HG03378 (cell line): ENCODE measurements at regions not wholly inside any gene's neighbourhood (a gene's known extent, or its start where the extent isn't known, plus 50 kb on each side); places are given as distances from the start of the nearest gene placed in this dataset.
"Not testable (repeated sequence)": the region's sequence is repeated elsewhere in the genome, so short reads cannot be mapped to it uniquely, and the experiment has no call there.

Experiments
- ATAC-seq: cut with Tn5 transposase; IDR thresholded peaks from one replicate; pipeline ENCODE4 v1.9.1; 2021; ENCODE audit warnings: mild to moderate bottlenecking, moderate library complexity; ENCODE audit not compliant: unreplicated experiment

DNA sequence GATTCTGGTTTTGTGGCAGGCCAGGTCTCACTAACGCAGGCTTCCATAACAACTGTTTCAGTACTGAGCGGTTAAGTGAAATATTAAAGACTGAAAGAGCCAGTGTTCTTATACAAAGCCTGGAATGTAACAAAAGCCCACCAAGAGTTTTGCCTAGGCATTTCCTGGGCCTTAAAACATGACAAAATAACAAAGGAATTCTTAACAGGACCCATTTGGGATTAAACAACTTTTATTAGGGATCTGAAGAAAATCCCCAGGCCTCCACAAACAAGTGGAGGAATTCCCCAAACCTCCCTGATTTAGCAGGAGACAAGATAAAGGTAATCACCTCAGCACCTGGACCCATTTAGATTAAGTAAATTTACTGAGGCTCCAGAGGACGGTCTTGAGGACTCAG is 799.7 kb upstream of the SPRY2 start:
- ATAC-seq: no peak

DNA sequence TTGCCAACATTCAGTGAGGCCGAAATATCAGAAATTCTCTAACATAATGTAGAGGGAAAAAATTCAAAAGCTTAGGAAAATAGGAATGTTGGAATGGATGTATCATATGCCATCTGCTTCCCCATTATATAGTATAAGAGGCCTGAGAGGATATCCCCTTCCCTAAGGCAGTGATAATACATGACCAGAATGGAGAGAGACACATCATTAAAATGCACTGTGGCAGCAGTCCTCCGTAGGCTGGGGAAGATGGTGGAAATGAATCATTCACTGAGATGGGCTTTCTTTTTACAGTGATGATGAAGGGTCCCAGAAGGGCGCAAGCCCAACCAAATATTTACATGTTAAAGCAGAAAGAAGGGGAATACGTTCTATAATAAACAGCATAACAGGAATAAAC is 799.1 kb upstream of the SPRY2 start:
- ATAC-seq: no peak

DNA sequence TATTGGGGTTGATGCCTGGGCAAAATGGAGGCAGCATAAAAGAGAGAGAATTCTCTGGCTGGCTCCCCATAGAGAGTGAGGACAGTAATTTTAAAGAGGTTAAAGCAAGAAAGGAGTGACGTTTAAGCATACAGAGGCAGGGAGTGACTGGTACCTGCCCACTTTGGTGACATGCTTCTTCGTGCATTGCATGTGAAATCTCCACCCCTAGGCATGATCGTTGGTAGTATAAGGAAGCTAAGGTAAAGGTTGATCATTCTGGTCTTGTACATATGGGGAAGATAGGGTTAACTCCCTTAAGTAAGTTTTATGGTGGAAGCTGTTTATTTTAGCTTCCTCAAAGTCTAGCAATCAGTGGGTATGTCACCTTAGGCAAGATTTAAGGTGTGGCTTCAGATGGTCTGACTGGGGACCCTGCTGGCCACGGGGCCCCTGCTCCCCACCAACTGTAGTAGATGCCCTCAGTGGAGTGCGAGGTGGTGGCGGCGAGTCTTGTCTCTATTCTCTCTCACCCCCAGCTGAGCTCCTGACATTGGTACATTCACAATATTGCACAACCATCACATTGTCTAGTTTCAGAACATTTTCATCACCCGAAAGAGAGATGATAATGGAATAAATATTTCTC is 797.5 kb upstream of the SPRY2 start:
- ATAC-seq: no peak

DNA sequence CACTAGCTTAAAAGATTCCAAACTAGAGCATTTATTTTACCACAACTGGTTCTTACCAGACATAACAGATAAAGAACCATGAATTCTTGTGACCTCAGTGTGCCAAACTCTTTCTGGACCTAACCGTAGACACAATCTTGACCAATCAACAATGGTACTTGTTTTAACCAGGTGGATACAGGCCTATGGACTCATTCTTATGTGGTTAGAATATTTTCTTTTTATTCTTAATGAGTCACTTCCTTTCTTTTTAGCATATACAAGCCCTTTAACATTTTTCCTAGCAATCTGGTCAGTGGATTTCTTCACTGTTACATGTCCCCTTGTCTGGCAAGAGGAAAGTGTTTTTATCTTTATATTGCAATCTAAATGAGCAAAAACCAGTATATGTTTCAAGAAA is 792.1 kb upstream of the SPRY2 start:
- no peak for ATAC-seq

DNA sequence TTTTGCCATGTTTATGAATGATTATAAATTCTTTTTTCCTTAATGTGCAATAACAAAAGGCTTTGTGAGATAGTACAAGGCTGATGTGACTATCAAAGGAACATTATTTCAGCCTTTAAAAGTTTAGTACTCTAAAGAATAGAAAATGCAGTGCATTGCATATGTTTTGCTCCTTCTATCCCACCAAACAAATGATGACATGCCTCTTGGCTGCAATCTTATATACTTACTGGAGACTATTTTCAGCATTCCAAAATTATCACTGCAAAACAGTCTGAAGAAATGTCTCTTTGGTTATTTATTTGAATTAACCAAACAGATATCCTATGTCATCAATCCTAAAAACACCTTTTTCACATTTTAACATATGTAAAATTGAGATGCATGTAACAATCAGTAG is 776.5 kb upstream of the SPRY2 start:
- ATAC-seq: no peak

DNA sequence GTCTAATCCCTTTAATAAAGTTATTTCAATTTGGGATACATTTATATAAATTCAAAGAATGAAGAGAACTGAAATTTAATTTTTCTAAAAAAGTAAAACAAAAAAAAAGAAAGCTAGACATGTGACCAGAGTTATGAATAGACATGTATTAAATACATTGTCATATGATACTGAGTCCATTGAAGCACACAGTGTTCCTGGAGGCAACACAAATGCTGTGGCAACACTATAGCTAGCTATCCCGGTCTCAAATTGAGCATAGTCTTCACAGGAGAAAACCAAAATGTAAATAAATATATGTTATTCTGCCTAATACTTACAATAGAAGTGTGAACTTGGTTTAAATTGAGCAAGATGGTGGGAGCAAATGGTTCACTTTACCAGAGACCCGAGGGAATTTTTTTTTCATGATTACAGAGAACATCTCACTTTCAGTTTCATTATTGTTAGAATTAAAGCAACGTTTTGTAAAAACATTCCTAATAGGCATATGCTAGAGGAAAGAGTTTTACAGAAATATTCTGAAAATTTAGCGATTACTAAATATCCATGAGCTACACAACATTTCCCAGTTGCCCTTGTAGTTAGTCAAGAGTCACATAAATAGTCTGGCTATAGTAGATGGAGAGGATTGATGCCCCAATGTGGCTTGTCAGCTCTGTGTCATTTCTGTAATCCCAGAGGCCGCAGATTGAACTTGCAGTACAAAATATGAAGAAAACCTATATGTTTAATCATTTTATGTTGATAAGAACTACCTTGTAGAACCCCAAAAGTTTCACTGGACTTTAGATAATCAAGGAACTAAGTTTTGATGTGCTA is 775.7 kb upstream of the SPRY2 start:
- ATAC-seq: no peak

DNA sequence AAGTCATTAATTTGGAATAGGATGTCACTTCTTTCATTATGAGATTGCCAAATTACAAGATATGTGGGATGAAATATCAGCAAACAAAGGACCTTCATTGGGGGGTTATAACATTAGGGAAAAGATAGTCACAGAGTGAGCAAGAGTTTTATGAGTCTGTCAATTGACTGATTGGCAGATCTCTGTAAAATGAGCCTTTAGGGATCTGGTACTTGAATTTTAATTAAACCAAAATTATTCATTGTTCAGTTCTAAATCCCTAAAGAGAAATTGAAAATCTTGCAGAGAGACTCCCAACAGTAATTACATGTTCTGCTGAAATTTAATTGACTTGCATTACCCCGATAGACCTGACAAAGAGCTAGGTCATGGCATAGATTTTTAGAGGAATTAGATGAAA is 768.1 kb upstream of the SPRY2 start:
- ATAC-seq: no peak

DNA sequence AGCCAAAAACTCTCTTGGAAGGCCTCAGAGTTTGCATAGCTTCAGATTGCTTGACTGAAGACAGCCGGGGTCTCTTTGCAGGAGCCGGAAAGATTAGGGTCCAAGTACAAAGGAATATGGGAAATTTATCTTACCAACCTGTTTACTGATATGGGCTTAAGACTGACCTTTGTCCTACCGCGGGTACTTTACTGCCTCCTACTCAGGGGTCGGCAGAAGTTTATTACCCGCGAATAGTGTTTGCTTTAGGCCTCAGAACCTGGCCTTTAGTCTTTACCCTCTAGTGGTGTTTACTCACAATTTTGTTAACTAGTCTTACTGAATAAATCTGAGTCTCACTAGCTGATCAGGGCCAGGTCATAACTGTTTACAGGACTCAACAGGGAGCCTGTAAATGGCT is 765.4 kb upstream of the SPRY2 start:
- ATAC-seq: no peak

DNA sequence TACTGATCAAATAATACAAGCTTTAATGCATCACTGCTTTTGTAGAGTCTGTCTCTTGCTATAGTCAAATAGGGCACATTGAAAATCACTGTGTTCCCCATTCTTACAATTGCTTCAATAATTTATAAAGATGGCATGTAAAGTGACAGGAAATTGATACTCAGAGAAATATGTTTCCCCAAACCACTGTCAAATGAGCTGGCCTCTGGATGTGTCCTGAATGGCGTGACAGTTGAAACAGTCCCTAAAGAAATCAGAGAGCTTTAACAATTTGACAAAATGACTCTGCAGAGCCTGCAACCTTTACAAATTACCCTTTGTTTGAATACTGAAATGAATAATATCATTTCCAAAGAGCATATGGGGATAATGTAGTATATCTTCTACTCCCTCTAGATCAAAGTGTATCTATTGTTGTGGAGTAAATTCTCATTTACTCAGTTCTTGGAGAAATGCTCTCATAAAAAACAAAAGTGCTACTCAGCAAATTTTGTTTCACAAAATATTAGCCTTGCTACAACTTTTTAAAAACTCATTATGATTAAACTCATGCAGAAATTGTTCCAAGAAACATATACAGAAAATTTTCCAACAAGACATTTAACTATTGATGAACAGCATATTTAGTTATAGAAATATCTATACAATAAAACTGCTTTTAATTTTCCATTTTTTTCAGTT is 763.2 kb upstream of the SPRY2 start:
- no peak for ATAC-seq

DNA sequence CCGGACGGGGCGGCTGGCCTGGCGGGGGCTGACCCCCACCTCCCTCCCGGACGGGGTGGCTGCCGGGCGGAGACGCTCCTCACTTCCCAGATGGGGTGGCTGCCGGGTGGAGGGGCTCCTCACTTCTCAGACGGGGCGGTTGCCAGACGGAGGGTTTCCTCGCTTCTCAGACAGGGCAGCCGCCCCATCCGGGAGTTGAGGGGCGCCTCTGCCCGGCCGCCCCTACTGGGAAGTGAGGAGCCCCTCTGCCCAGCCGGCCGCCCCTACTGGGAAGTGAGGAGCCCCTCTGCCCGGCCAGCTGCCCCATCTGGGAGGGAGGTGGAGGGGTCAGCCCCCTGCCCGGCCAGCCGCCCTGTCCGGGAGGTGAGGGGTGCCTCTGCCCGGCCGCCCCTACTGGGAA is 761.1 kb upstream of the SPRY2 start:
- not testable (repeated sequence) for ATAC-seq

DNA sequence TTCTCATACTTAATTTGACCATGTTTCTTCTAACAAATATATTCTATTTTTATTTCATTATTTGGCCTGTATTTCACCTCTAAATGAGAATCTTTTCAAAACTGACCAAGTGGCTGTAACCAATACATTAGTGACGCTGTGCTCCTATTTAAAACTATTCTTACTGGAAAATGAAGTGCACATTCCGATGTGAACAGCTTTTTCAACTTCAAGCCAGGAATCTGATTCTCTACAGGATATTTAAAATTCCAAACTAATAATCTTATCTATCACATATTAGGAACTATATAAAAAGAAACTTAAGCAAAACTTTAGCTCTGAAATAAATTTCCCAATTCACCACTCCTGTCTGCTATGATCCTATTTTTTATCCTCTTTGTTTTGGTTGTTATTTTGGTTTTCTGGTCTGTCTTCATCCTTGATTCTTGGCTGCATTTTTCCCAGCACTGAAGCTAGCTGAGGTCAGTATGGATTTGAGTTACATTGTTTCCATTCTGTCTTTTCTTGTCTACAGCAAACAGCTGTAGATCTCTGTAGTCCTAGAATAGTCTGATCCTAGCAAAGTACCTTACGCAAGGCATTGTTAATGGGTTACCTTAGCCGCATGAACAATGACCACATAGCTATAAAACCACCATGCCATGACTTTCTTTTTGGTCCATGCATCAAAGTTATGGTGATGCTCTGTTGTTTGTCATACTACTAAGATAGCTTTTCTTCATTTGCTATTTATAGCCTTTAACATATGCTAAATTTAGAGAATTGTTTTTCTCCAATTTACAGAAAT is 748.6 kb upstream of the SPRY2 start:
- no peak for ATAC-seq

DNA sequence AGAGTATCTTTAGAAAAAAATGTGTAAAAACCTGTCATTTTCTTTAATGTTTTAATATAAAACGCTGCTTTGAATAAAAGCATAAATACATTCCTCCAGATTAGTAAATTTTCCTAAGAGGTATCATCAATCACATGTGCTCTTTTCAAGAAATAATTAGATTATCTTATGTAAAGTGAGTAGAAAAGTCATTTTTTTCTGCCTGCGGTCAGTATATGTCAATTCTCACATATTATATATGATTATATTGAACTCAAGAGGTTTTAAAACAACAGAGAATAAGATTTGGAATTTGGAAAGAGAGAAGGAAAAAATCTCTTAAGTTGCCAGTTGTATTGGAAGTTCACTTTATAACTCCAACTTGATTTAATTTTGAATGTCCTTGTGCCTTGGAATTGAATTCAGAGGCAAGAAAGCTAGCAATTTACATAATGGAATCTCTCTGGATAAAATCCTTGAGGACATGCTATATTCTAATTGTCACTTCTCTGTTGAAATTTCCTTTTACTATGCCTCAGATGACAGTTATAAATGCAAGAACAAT is 740.1 kb upstream of the SPRY2 start:
- no peak for ATAC-seq

DNA sequence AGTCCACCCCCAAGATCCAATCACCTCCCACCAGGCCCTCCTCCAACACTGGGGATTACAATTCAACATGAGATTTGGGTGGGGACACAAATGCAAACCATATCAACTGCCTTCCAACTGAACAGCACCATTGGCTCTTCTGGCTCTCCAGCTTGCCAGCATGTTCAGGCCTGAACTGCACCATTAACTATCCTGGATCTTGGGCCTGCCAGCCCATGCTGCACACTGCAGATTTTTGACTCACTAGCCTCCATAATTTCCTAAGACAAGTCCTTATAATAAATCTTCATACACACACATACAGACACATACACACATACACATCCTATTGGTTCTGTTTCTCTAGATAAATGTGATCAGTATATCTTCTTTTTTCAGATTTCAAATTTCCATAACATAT is 737.1 kb upstream of the SPRY2 start:
- ATAC-seq: no peak

DNA sequence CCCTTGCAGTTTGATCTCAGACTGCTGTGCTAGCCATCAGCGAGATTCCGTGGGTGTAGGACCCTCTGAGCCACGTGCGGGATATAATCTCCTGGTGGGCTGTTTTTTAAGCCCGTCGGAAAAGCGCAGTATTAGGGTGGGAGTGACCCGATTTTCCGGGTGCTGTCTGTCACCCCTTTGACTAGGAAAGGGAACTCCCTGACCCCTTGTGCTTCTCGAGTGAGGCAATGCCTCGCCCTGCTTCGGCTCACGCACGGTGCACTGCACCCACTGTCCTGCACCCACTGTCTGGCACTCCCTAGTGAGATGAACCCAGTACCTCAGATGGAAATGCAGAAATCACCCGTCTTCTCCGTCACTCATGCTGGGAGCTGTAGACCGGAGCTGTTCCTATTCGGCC is 728.9 kb upstream of the SPRY2 start:
- ATAC-seq: not testable (repeated sequence)

DNA sequence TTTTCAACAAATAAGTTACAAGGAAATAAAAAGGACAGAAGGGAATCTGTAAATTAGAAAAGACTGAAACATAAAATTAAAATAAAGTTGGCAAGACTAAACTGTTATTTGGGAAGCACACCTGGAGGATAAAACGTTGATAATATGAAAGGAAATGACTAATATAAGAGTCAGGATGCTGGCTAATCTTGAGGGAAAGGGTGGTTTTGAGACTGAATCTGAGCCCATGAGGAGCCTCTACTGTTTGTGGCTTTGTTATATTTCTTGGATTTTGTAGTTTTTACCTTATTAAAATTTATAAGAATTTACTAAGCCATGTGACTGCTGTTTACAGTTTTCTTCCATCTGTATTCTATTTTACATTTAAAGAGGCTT is 718.0 kb upstream of the SPRY2 start:
- ATAC-seq: no peak

DNA sequence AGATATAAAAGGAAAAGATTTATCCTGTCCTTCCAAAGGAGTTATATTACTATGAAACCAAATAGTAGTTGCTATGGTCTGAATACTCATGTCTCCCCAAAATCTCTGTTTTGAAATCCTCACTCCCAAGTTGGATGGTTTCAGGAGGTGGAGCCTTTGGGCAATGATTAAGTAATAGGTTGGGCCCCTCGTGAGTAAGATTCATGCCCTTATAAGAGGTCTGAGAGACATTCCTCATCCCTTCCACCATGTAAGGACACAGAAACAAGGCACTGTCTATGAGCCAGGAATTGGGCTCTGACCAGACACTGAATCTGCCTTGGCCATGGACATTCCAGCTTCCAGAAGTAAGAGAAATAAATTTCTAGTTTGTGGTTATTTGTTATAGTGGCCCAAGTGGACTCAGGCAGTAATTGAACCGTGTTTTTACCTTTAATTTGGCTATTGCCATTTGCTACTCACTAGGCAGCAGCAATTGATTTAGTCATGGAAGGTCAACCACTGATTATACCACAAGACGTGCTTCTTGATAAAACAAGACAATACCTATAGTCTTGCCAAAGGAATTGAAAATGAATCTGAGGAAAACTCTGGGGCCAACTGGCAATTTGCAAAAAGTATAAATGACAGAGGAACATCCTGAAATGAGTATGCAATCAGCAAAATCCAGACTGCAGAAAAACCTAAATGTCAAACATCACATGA is 717.4 kb upstream of the SPRY2 start:
- ATAC-seq: no peak

DNA sequence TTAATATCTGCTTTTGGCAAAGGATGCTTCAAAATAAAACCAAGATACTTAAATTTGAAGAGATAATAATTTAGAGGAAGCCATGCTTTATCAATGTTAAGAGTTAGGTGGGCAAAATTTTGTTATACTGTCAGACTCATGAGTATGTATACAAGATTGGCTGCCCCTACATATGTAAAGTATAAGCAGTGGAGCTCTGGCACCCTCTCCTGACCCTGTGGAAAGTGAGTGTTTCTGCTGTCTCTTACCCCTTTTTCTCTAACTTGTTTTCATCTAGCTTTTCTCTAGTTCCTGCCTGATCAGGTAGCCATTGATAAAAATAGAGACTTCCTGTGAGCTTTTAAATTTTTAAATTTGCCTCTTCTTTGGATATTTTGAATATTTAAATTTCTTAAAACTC is 710.9 kb upstream of the SPRY2 start:
- ATAC-seq: no peak

DNA sequence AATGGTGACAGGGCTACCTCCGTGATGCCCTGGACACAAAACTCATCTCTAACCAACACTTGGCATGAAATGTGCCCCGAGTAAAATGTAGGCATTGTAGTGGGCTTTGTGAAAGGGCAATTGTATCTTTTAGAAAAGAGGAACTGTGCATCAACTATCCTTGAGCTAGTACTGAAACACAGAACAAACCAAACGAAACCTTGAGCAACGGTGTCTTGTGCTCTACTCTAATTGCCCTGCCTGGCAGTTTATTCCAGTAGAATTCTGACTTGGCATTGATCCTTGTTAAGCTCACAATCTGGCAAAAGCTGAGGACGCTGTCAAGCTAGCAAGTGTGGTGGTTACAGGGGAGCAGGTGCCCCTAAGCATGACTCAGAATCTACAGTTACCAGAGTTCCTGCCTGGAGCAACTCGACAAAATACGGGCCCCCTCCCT is 707.1 kb upstream of the SPRY2 start:
- ATAC-seq: no peak

DNA sequence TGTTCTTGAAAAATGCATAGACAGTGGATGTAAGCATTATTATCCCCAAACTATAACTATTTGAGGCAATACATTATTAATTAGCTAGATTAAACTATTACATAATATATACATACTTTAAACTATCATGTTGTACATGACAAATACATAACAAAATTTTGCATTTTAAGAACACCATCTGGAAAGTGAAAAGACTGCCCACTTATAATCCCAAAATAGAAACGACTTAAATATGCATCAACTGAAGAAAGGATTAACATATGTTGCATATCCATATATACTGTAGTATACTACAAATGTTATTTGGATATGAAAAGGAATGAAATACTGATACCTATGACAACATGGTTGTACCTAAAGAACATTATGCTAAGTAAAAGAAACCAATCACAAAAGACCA is 700.8 kb upstream of the SPRY2 start:
- no peak for ATAC-seq

DNA sequence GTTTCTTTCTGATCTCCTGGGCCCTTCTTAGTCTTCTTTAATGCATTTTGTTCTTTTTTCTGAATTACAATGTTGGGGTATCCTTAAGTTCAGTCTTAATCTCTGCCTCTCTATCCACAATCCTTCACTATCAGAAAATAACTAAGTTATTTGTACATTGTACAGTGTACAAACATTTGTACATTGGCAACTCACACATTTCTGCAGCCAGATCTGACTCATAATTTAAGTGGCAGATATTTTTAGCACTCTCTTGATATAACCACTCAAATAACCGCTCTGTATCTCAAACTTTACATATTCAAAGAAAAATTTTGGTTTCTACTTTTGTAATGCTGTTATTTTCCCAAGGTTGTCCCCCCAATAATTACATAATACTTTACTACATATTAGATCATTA is 691.1 kb upstream of the SPRY2 start:
- ATAC-seq: no peak

DNA sequence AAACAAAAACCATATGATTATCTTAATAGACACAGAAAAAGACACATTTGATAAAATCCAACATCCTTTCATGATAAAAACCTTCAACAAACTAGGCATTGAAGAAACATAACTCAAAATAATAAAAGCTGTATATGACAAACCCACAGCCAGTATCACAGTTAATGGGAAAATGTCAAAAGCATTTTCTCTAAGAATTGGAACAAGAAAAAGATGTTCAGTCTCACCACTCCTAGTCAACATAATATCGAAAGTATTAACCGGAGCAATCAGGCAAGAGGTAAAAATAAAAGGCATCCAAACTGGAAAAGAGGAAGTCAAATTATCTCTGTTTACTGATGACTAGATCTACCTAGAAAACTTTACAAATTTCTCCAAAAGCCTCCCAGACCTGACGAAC is 684.2 kb upstream of the SPRY2 start:
- no peak for ATAC-seq
